H9 (cell line): ENCODE measurements at regions not wholly inside any gene's neighbourhood (a gene's known extent, or its start where the extent isn't known, plus 50 kb on each side); places are given as distances from the start of the nearest gene placed in this dataset.

Experiments used
- DNase-seq: peaks from one replicate; pipeline ENCODE4 v3.0.0-alpha.2; 2017
- H2AFZ ChIP-seq: one replicate; pipeline ENCODE4 v1.6.1; 2013; ENCODE audit warnings: mild to moderate bottlenecking, low read length, control low read depth, moderate library complexity
- H2AK5ac ChIP-seq: 2 replicates; pipeline ENCODE4 v1.6.1; 2013; ENCODE audit warnings: low read length, control low read depth, mixed read lengths; ENCODE audit not compliant: insufficient read length
- H2BK120ac ChIP-seq: one replicate; pipeline ENCODE4 v1.6.1; 2013; ENCODE audit warnings: low read depth, mild to moderate bottlenecking, low read length, control low read depth, inconsistent platforms; ENCODE audit not compliant: poor library complexity, severe bottlenecking
- H2BK12ac ChIP-seq: 2 replicates; pipeline ENCODE4 v1.6.1; 2013; ENCODE audit warnings: low read length, control low read depth, mixed read lengths, low read depth; ENCODE audit not compliant: insufficient read length
- H2BK15ac ChIP-seq: 2 replicates; pipeline ENCODE4 v1.6.1; 2013; ENCODE audit warnings: low read depth, low read length, control low read depth
- H2BK20ac ChIP-seq: one replicate; pipeline ENCODE4 v1.6.1; 2013; ENCODE audit warnings: low read depth, mild to moderate bottlenecking, low read length, control low read depth, inconsistent platforms; ENCODE audit not compliant: poor library complexity, severe bottlenecking
- H2BK5ac ChIP-seq: 2 replicates; pipeline ENCODE4 v1.6.1; 2013; ENCODE audit warnings: low read length, control low read depth, mixed read lengths; ENCODE audit not compliant: insufficient read length
- H3K14ac ChIP-seq: 2 replicates; pipeline ENCODE4 v1.6.1; 2013; ENCODE audit warnings: low read length, control low read depth; ENCODE audit not compliant: insufficient read depth
- H3K18ac ChIP-seq: 2 replicates; pipeline ENCODE4 v1.6.1; 2013; ENCODE audit warnings: low read depth, mild to moderate bottlenecking, mixed read lengths, low read length, control low read depth; ENCODE audit not compliant: insufficient read length
- H3K23ac ChIP-seq: 2 replicates; pipeline ENCODE4 v1.6.1; 2013; ENCODE audit warnings: low read length, control low read depth, mixed read lengths, low read depth; ENCODE audit not compliant: insufficient read length
- H3K23me2 ChIP-seq: 2 replicates; pipeline ENCODE4 v1.6.1; 2013; ENCODE audit warnings: low read depth, mild to moderate bottlenecking, mixed read lengths, low read length, control low read depth; ENCODE audit not compliant: insufficient read length, poor library complexity, severe bottlenecking
- H3K27ac ChIP-seq: 2 replicates; pipeline ENCODE4 v1.5.1; 2013; ENCODE audit warnings: low read length, control low read depth, mixed read lengths, low read depth; ENCODE audit not compliant: insufficient read length
- H3K27me3 ChIP-seq: 2 replicates; pipeline ENCODE4 v1.6.1; 2013; ENCODE audit warnings: low read length, control low read depth, inconsistent platforms; ENCODE audit not compliant: insufficient read depth
- H3K4ac ChIP-seq: 2 replicates; pipeline ENCODE4 v1.6.1; 2013; ENCODE audit warnings: low read depth, mild to moderate bottlenecking, control low read depth, inconsistent platforms, low read length, moderate library complexity
- H3K4me1 ChIP-seq: 2 replicates; pipeline ENCODE4 v1.6.1; 2013; ENCODE audit warnings: low read length, control low read depth, inconsistent platforms; ENCODE audit not compliant: insufficient read depth
- H3K4me2 ChIP-seq: 2 replicates; pipeline ENCODE4 v1.6.1; 2013; ENCODE audit warnings: low read length, control low read depth, mixed read lengths; ENCODE audit not compliant: insufficient read length, insufficient read depth
- H3K56ac ChIP-seq: 2 replicates; pipeline ENCODE4 v1.6.1; 2013; ENCODE audit warnings: low read depth, mild to moderate bottlenecking, mixed read lengths, low read length, control low read depth; ENCODE audit not compliant: insufficient read length
- H3K79me1 ChIP-seq: 2 replicates; pipeline ENCODE4 v1.6.1; 2013; ENCODE audit warnings: low read depth, mild to moderate bottlenecking, moderate library complexity, low read length, control low read depth, inconsistent platforms; ENCODE audit not compliant: insufficient read depth, poor library complexity, severe bottlenecking
- H3K79me2 ChIP-seq: 2 replicates; pipeline ENCODE4 v1.6.1; 2013; ENCODE audit warnings: low read length, control low read depth, inconsistent platforms; ENCODE audit not compliant: insufficient read depth
- H3K9ac ChIP-seq: 2 replicates; pipeline ENCODE4 v1.6.1; 2013; ENCODE audit warnings: low read length, control low read depth, mixed read lengths; ENCODE audit not compliant: insufficient read length; ENCODE audit errors: extremely low read depth
- H3K9me3 ChIP-seq: one replicate; pipeline ENCODE4 v1.6.1; 2013; ENCODE audit warnings: low read depth, low read length, inconsistent platforms; ENCODE audit not compliant: control insufficient read depth
- H3T11ph ChIP-seq: one replicate; pipeline ENCODE4 v1.6.1; 2013; ENCODE audit warnings: mild to moderate bottlenecking, low read length, control low read depth, inconsistent platforms
- H4K20me1 ChIP-seq: one replicate; pipeline ENCODE4 v1.6.1; 2013; ENCODE audit not compliant: control insufficient read depth, insufficient read length, insufficient read depth
- H4K5ac ChIP-seq: 2 replicates; pipeline ENCODE4 v1.6.1; 2013; ENCODE audit warnings: low read depth, mild to moderate bottlenecking, mixed read lengths, low read length, control low read depth; ENCODE audit not compliant: insufficient read length
- H4K8ac ChIP-seq: replicated peaks from 2 replicates; pipeline ENCODE4 v1.6.1; 2013; ENCODE audit warnings: low read length, control low read depth, mixed read lengths, low read depth; ENCODE audit not compliant: insufficient read length
- H4K91ac ChIP-seq: 2 replicates; pipeline ENCODE4 v1.6.1; 2013; ENCODE audit warnings: low read depth, mild to moderate bottlenecking, moderate library complexity, mixed read lengths, low read length, control low read depth; ENCODE audit not compliant: insufficient read length
- H3K27ac Mint-ChIP-seq, 3 experiments: 2 replicates in 2 of 3; 3 replicates in 1 of 3; pipeline ENCODE4 v1.8.0; 2020 to 2021; ENCODE audit warnings: mixed read lengths in 3 of 3, mild to moderate bottlenecking in 1 of 3, moderate library complexity in 1 of 3
- H3K27me3 Mint-ChIP-seq: 2 replicates; pipeline ENCODE4 v1.8.0; 2021; ENCODE audit warnings: low read depth, mild to moderate bottlenecking, moderate library complexity, mixed read lengths
- H3K36me3 Mint-ChIP-seq, 3 experiments: 2 replicates in 2 of 3; 3 replicates in 1 of 3; pipeline ENCODE4 v1.8.0; 2020 to 2021; ENCODE audit warnings: low read depth in 3 of 3, mixed read lengths in 3 of 3; ENCODE audit not compliant: insufficient read depth in 1 of 3
- H3K4me1 Mint-ChIP-seq, 2 experiments: 2 replicates each; pipeline ENCODE4 v1.8.0; 2020; ENCODE audit warnings: mixed read lengths in 2 of 2
- H3K4me3 Mint-ChIP-seq, 2 experiments: 2 replicates in 1 of 2; 3 replicates in 1 of 2; pipeline ENCODE4 v1.8.0; 2020 to 2021; ENCODE audit warnings: mild to moderate bottlenecking in 2 of 2, mixed read lengths in 2 of 2, moderate library complexity in 1 of 2
- H3K9me3 Mint-ChIP-seq, 2 experiments: 2 replicates in 1 of 2; 3 replicates in 1 of 2; pipeline ENCODE4 v1.8.0; 2020; ENCODE audit warnings: mild to moderate bottlenecking in 2 of 2, mixed read lengths in 2 of 2, moderate library complexity in 1 of 2
- TF ChIP-seq, protein P1 (sequence below): fragments of 200-600 bp; sonication (generic); conservative IDR thresholded peaks from 3 replicates; pipeline ENCODE4 v1.8.0; 2021; ENCODE audit warnings: antibody characterized with exemption, mild to moderate bottlenecking

- no peaks in the 10 kb centered on the region for H3K4me1 Mint-ChIP-seq
- DNase-seq: no peak
- H3K23ac ChIP-seq: no peak overlapping the region
Observed at GRCh38 chr1:217238945-217239344, 391.9 kb downstream of the GPATCH2 start.

More at GRCh38 chr1:217238945-217239344, 391.9 kb downstream of the GPATCH2 start:
- no peak overlapping the region for H3K27ac ChIP-seq
- no peak overlapping the region for H2BK12ac ChIP-seq
- H2AK5ac ChIP-seq: no peak overlapping the region
- TF ChIP-seq, protein P1, sequence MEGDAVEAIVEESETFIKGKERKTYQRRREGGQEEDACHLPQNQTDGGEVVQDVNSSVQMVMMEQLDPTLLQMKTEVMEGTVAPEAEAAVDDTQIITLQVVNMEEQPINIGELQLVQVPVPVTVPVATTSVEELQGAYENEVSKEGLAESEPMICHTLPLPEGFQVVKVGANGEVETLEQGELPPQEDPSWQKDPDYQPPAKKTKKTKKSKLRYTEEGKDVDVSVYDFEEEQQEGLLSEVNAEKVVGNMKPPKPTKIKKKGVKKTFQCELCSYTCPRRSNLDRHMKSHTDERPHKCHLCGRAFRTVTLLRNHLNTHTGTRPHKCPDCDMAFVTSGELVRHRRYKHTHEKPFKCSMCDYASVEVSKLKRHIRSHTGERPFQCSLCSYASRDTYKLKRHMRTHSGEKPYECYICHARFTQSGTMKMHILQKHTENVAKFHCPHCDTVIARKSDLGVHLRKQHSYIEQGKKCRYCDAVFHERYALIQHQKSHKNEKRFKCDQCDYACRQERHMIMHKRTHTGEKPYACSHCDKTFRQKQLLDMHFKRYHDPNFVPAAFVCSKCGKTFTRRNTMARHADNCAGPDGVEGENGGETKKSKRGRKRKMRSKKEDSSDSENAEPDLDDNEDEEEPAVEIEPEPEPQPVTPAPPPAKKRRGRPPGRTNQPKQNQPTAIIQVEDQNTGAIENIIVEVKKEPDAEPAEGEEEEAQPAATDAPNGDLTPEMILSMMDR: no peak
- H3K4me2 ChIP-seq: no peak overlapping the region
- H3K4me1 ChIP-seq: no peaks in the 10 kb centered on the region
- no peak overlapping the region for H3T11ph ChIP-seq
- H2BK5ac ChIP-seq: no peak overlapping the region
- H4K8ac ChIP-seq: no peak overlapping the region
- Mint-ChIP-seq H3K27ac (no peak overlapping the region), H3K4me3 (no peak overlapping the region), H3K9me3 (no peaks in the 10 kb centered on the region; a peak in 1 of 5 replicates), H3K36me3 (no peaks in the 10 kb centered on the region), H3K27me3 (peaks cover 2% of the 10 kb centered on the region; the same call in 1 of the 2 replicates)
- H3K56ac ChIP-seq: no peak overlapping the region
- H2BK15ac ChIP-seq: no peak overlapping the region
- no peak overlapping the region for H3K4ac ChIP-seq
- H4K5ac ChIP-seq: no peak overlapping the region
- no peaks in the 10 kb centered on the region for H3K23me2 ChIP-seq
- H4K20me1 ChIP-seq: no peaks in the 10 kb centered on the region
- H2AFZ ChIP-seq: no peak overlapping the region
- no peak overlapping the region for H3K18ac ChIP-seq
- H3K9ac ChIP-seq: no peak overlapping the region
- no peak overlapping the region for H4K91ac ChIP-seq
- no peaks in the 10 kb centered on the region for H3K79me2 ChIP-seq
- H3K14ac ChIP-seq: no peak overlapping the region
- H3K9me3 ChIP-seq: no peaks in the 10 kb centered on the region
- H2BK120ac ChIP-seq: no peak overlapping the region
- H3K27me3 ChIP-seq: no peaks in the 10 kb centered on the region
- H2BK20ac ChIP-seq: no peak overlapping the region
- no peaks in the 10 kb centered on the region for H3K79me1 ChIP-seq
